ENCODE measurements at regions not wholly inside any gene's neighbourhood (a gene's known extent, or its start where the extent isn't known, plus 50 kb on each side); places are given as distances from the start of the nearest gene placed in this dataset.

- no peak overlapping the region for H3K4me3 ChIP-seq (ENCODE audit: low read depth, low read length)
- TF ChIP-seq, protein P1, sequence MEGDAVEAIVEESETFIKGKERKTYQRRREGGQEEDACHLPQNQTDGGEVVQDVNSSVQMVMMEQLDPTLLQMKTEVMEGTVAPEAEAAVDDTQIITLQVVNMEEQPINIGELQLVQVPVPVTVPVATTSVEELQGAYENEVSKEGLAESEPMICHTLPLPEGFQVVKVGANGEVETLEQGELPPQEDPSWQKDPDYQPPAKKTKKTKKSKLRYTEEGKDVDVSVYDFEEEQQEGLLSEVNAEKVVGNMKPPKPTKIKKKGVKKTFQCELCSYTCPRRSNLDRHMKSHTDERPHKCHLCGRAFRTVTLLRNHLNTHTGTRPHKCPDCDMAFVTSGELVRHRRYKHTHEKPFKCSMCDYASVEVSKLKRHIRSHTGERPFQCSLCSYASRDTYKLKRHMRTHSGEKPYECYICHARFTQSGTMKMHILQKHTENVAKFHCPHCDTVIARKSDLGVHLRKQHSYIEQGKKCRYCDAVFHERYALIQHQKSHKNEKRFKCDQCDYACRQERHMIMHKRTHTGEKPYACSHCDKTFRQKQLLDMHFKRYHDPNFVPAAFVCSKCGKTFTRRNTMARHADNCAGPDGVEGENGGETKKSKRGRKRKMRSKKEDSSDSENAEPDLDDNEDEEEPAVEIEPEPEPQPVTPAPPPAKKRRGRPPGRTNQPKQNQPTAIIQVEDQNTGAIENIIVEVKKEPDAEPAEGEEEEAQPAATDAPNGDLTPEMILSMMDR (IDR thresholded peaks at IDR 0.05; ENCODE audit: control insufficient read depth, extremely low read depth, insufficient read depth): no peak
- no peak for DNase-seq (ENCODE audit: low read depth)
Observed at GRCh38 chr10:81000781-81001180, 463.1 kb downstream of the SH2D4B start.

DNA sequence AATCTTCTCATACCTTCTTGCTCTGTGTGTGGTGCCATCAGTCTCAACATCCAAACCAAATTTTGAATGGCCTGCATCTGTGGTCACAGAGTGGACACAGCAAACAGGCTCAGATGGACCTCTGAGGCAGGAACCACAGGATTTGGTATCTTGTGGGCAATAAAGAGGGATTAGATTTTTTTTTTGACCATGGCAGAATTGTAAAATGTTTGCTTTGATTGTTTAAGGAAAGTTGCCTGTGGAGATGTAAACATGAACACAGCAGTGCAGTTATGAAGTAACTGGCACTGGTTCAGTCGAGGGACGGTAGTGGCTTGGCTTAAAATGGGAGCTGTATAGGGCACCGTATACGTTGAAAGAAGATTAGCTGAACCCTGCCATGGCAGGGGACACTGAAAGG is 464.7 kb downstream of the SH2D4B start:
- H3K4me3 ChIP-seq (ENCODE audit: low read depth, low read length): no peak overlapping the region
- DNase-seq (ENCODE audit: low read depth): no peak
- TF ChIP-seq, protein P1 (IDR thresholded peaks at IDR 0.05; ENCODE audit: control insufficient read depth, extremely low read depth, insufficient read depth): no peak

GRCh38 chr10:81007872-81008271 is 470.2 kb downstream of the SH2D4B start:
- TF ChIP-seq, protein P1 (IDR thresholded peaks at IDR 0.05; ENCODE audit: control insufficient read depth, extremely low read depth, insufficient read depth): no peak
- no peak overlapping the region for H3K4me3 ChIP-seq (ENCODE audit: low read depth, low read length)

GRCh38 chr10:81008726-81009125 is 471.0 kb downstream of the SH2D4B start:
- TF ChIP-seq, protein P1 (IDR thresholded peaks at IDR 0.05; ENCODE audit: control insufficient read depth, extremely low read depth, insufficient read depth): no peak
- no peak overlapping the region for H3K4me3 ChIP-seq (ENCODE audit: low read depth, low read length)
- no peak for DNase-seq (ENCODE audit: low read depth)

More at GRCh38 chr10:81007872-81008271, 470.2 kb downstream of the SH2D4B start:
- DNase-seq (ENCODE audit: low read depth): peak; percentile 47

- H3K4me3 ChIP-seq (ENCODE audit: low read depth, low read length): no peak overlapping the region
- no peak for DNase-seq (ENCODE audit: low read depth)
- TF ChIP-seq, protein P1 (IDR thresholded peaks at IDR 0.05; ENCODE audit: control insufficient read depth, extremely low read depth, insufficient read depth): no peak
Observed at GRCh38 chr10:81009296-81009695, 471.6 kb downstream of the SH2D4B start.

DNA sequence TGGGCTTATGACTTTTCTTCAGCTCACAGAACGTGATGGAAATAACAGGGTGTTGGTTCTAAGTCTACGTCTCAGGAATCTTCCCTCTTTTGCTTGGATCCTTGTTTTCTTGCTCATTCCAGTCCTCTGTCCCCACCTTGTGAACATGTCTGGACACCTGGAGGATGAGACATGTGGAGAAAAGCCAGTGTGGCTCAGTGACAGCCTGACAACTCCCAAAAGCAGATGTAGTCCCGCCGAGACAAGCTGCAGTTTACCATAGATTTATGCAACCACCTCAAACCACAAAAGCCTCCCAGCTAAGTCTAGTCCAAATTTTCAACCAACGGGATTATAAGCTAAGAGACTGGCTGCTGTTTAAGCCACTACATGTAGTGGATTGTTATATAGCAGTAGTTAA is 476.1 kb downstream of the SH2D4B start:
- TF ChIP-seq, protein P1 (IDR thresholded peaks at IDR 0.05; ENCODE audit: control insufficient read depth, extremely low read depth, insufficient read depth): no peak
- DNase-seq (ENCODE audit: low read depth): no peak
- no peak overlapping the region for H3K4me3 ChIP-seq (ENCODE audit: low read depth, low read length)

All from LNCaP clone FGC (cell line).